Trophoblast cell (in vitro differentiated cells and primary cell): ENCODE measurements at regions not wholly inside any gene's neighbourhood (a gene's known extent, or its start where the extent isn't known, plus 50 kb on each side); places are given as distances from the start of the nearest gene placed in this dataset.
A peak's percentile ranks its signal among the peaks of the same experiment; 100 is the strongest.

Source experiments
- DNase-seq, 2 donors: peaks; one replicate each; pipeline ENCODE4 v3.0.0-alpha.2; 2016
- H2AFZ ChIP-seq: 2 replicates; pipeline ENCODE4 v1.6.1; 2013; ENCODE audit warnings: low read length, moderate library complexity, mild to moderate bottlenecking; ENCODE audit not compliant: insufficient read depth, poor library complexity
- H2AK5ac ChIP-seq: 2 replicates; pipeline ENCODE4 v1.6.1; 2013; ENCODE audit warnings: mild to moderate bottlenecking, low read length
- H2BK120ac ChIP-seq: 2 replicates; pipeline ENCODE4 v1.6.1; 2013; ENCODE audit warnings: low read length, mild to moderate bottlenecking, moderate library complexity; ENCODE audit not compliant: insufficient read depth, poor library complexity
- H2BK12ac ChIP-seq: 2 replicates; pipeline ENCODE4 v1.6.1; 2013; ENCODE audit warnings: mild to moderate bottlenecking, low read length, moderate library complexity
- H2BK5ac ChIP-seq: 2 replicates; pipeline ENCODE4 v1.6.1; 2013; ENCODE audit warnings: low read length, low read depth, moderate library complexity, mild to moderate bottlenecking; ENCODE audit not compliant: poor library complexity
- H3K14ac ChIP-seq: 2 replicates; pipeline ENCODE4 v1.6.1; 2013; ENCODE audit warnings: mild to moderate bottlenecking, low read length
- H3K18ac ChIP-seq: 2 replicates; pipeline ENCODE4 v1.6.1; 2013; ENCODE audit warnings: mild to moderate bottlenecking, low read length
- H3K23ac ChIP-seq: 2 replicates; pipeline ENCODE4 v1.6.1; 2013; ENCODE audit warnings: low read length
- H3K27ac ChIP-seq: 2 replicates; pipeline ENCODE4 v1.5.1; 2013; ENCODE audit warnings: low read depth, mild to moderate bottlenecking, inconsistent platforms, low read length, moderate library complexity
- H3K27me3 ChIP-seq: 2 replicates; pipeline ENCODE4 v1.6.1; 2013; ENCODE audit warnings: inconsistent platforms, mild to moderate bottlenecking, low read length, moderate library complexity; ENCODE audit not compliant: insufficient read depth
- H3K36me3 ChIP-seq, 2 experiments: 1 replicate in 1 of 2; 2 replicates in 1 of 2; pipeline ENCODE4 v1.6.1; 2013; ENCODE audit warnings: low read length in 2 of 2, mild to moderate bottlenecking in 2 of 2, moderate library complexity in 1 of 2; ENCODE audit not compliant: insufficient read depth in 2 of 2, control insufficient read depth in 1 of 2
- H3K4ac ChIP-seq: 2 replicates; pipeline ENCODE4 v1.6.1; 2013; ENCODE audit warnings: low read depth, mild to moderate bottlenecking, low read length, moderate library complexity
- H3K4me1 ChIP-seq, 2 experiments: 1 replicate in 1 of 2; 2 replicates in 1 of 2; pipeline ENCODE4 v1.6.1; 2013; ENCODE audit warnings: low read length in 2 of 2, mild to moderate bottlenecking in 2 of 2, moderate library complexity in 1 of 2; ENCODE audit not compliant: insufficient read depth in 2 of 2, control insufficient read depth in 1 of 2
- H3K4me2 ChIP-seq: 2 replicates; pipeline ENCODE4 v1.6.1; 2013; ENCODE audit warnings: inconsistent platforms, mild to moderate bottlenecking, low read length, moderate library complexity
- H3K4me3 ChIP-seq: 2 replicates; pipeline ENCODE4 v1.5.1; 2013; ENCODE audit warnings: mild to moderate bottlenecking, low read depth, low read length, inconsistent platforms
- H3K79me1 ChIP-seq: one replicate; pipeline ENCODE4 v1.6.1; 2013; ENCODE audit warnings: low read length
- H3K79me2 ChIP-seq: 2 replicates; pipeline ENCODE4 v1.6.1; 2013; ENCODE audit warnings: low read length, mild to moderate bottlenecking; ENCODE audit not compliant: control insufficient read depth, insufficient read depth, poor library complexity
- H3K9ac ChIP-seq: 2 replicates; pipeline ENCODE4 v1.6.1; 2013; ENCODE audit warnings: mild to moderate bottlenecking, low read length
- H3K9me3 ChIP-seq: 2 replicates; pipeline ENCODE4 v1.6.1; 2013; ENCODE audit warnings: low read depth, mild to moderate bottlenecking, control low read depth, inconsistent platforms, low read length; ENCODE audit not compliant: insufficient read depth
- H4K12ac ChIP-seq: 2 replicates; pipeline ENCODE4 v1.6.1; 2013; ENCODE audit warnings: low read depth, mild to moderate bottlenecking, low read length, moderate library complexity
- H4K8ac ChIP-seq: 2 replicates; pipeline ENCODE4 v1.6.1; 2013; ENCODE audit warnings: low read depth, mild to moderate bottlenecking, low read length, moderate library complexity
- H4K91ac ChIP-seq: one replicate; pipeline ENCODE4 v1.6.1; 2013; ENCODE audit warnings: low read depth, mild to moderate bottlenecking, low read length, moderate library complexity
- WGBS: extraction: QIAGEN DNeasy Blood & Tissue Kit; methylation state at CpG from one replicate; pipeline ENCODE4 v1.1.7; 2013; ENCODE audit warnings: missing lambda C conversion rate; ENCODE audit not compliant: insufficient read length, insufficient coverage; ENCODE audit errors: extremely low coverage; 5-methylcytosine and 5-hydroxymethylcytosine counted together

GRCh38 chr9:105908069-105908468, 213.7 kb downstream of the TMEM38B start:
- H3K4ac ChIP-seq: no peak overlapping the region
- no peaks in the 10 kb centered on the region for H3K79me1 ChIP-seq
- H2BK120ac ChIP-seq: no peak overlapping the region
- no peak overlapping the region for H3K14ac ChIP-seq
- DNase-seq: no peak
- H4K91ac ChIP-seq: no peak overlapping the region
- no peak overlapping the region for H2AK5ac ChIP-seq
- H3K23ac ChIP-seq: no peak overlapping the region
- WGBS: no CpG with 5 or more reads among the region's 2 CpGs
- no peak overlapping the region for H2BK5ac ChIP-seq
- no peak overlapping the region for H4K8ac ChIP-seq
- no peak overlapping the region for H3K4me3 ChIP-seq
- no peak overlapping the region for H3K9ac ChIP-seq
- H3K36me3 ChIP-seq: no peaks in the 10 kb centered on the region
- H3K4me1 ChIP-seq: peaks cover 3 to 7% of the 10 kb centered on the region in 2 experiments
- H3K4me2 ChIP-seq: no peak overlapping the region
- H4K12ac ChIP-seq: no peak overlapping the region
- no peak overlapping the region for H2AFZ ChIP-seq
- no peak overlapping the region for H3K27ac ChIP-seq
- H3K18ac ChIP-seq: no peak overlapping the region
- no peaks in the 10 kb centered on the region for H3K79me2 ChIP-seq
- no peak overlapping the region for H2BK12ac ChIP-seq
- no peaks in the 10 kb centered on the region for H3K9me3 ChIP-seq
- H3K27me3 ChIP-seq: no peaks in the 10 kb centered on the region

- no peak overlapping the region for H3K4me3 ChIP-seq
Measured at GRCh38 chr9:105911104-105911911, 217.0 kb downstream of the TMEM38B start.

GRCh38 chr9:105912157-105912862, 218.0 kb downstream of the TMEM38B start:
- no peaks in the 10 kb centered on the region for H3K9me3 ChIP-seq
- no peak overlapping the region for H3K4me2 ChIP-seq
- no peak overlapping the region for H3K4me3 ChIP-seq
- no peak overlapping the region for H2BK5ac ChIP-seq
- H2AK5ac ChIP-seq: no peak overlapping the region
- H3K23ac ChIP-seq: no peak overlapping the region
- no peaks in the 10 kb centered on the region for H3K27me3 ChIP-seq
- H3K4me1 ChIP-seq: peaks cover 3 to 7% of the 10 kb centered on the region in 2 experiments
- no peak overlapping the region for H3K4ac ChIP-seq
- H3K27ac ChIP-seq: peak overlapping the region; percentile 43
- H4K8ac ChIP-seq: no peak overlapping the region
- H3K18ac ChIP-seq: no peak overlapping the region
- no peaks in the 10 kb centered on the region for H3K79me2 ChIP-seq
- H4K91ac ChIP-seq: no peak overlapping the region
- WGBS: no CpG with 5 or more reads among the region's 1 CpG
- no peak overlapping the region for H4K12ac ChIP-seq
- no peaks in the 10 kb centered on the region for H3K79me1 ChIP-seq
- no peak for DNase-seq
- no peak overlapping the region for H2BK12ac ChIP-seq
- H2AFZ ChIP-seq: no peak overlapping the region
- no peak overlapping the region for H2BK120ac ChIP-seq
- H3K36me3 ChIP-seq: no peaks in the 10 kb centered on the region
- no peak overlapping the region for H3K9ac ChIP-seq
- H3K14ac ChIP-seq: no peak overlapping the region

More at GRCh38 chr9:105911104-105911911, 217.0 kb downstream of the TMEM38B start:
- no peak overlapping the region for H3K14ac ChIP-seq
- H3K36me3 ChIP-seq: no peaks in the 10 kb centered on the region
- no peak overlapping the region for H2AK5ac ChIP-seq
- no peak overlapping the region for H3K23ac ChIP-seq
- H3K27me3 ChIP-seq: no peaks in the 10 kb centered on the region
- H4K91ac ChIP-seq: no peak overlapping the region
- H2BK5ac ChIP-seq: no peak overlapping the region
- no peak overlapping the region for H4K8ac ChIP-seq
- no peak overlapping the region for H3K4ac ChIP-seq
- no peak overlapping the region for H4K12ac ChIP-seq
- H3K79me2 ChIP-seq: no peaks in the 10 kb centered on the region
- H3K9me3 ChIP-seq: no peaks in the 10 kb centered on the region
- H3K4me2 ChIP-seq: peak overlapping the region; percentile 47
- peak in 1 of 2 donors; percentile 19 for DNase-seq
- peaks cover 3 to 7% of the 10 kb centered on the region in 2 experiments for H3K4me1 ChIP-seq
- no peak overlapping the region for H3K9ac ChIP-seq
- WGBS: no CpG with 5 or more reads among the region's 5 CpGs
- H2AFZ ChIP-seq: no peak overlapping the region
- no peak overlapping the region for H3K18ac ChIP-seq
- peak overlapping the region; percentile 0 for H2BK120ac ChIP-seq
- peak overlapping the region; percentile 75 for H3K27ac ChIP-seq
- no peaks in the 10 kb centered on the region for H3K79me1 ChIP-seq
- peak overlapping the region; percentile 19 for H2BK12ac ChIP-seq

GRCh38 chr9:105912863-105913516, 218.6 kb downstream of the TMEM38B start:
- Histone ChIP-seq H3K79me2 (no peaks in the 10 kb centered on the region), H2AFZ (no peak overlapping the region), H2AK5ac (no peak overlapping the region), H3K4me2 (no peak overlapping the region), H3K9ac (no peak overlapping the region), H3K4me1 (peaks cover 3 to 7% of the 10 kb centered on the region in 2 experiments), H2BK120ac (no peak overlapping the region), H3K9me3 (no peaks in the 10 kb centered on the region), H2BK5ac (no peak overlapping the region), H4K12ac (no peak overlapping the region), H3K18ac (no peak overlapping the region), H3K27me3 (no peaks in the 10 kb centered on the region), H3K14ac (no peak overlapping the region), H3K4ac (no peak overlapping the region), H2BK12ac (no peak overlapping the region), H3K79me1 (no peaks in the 10 kb centered on the region), H3K4me3 (no peak overlapping the region), H3K23ac (no peak overlapping the region), H3K36me3 (no peaks in the 10 kb centered on the region), H3K27ac (no peak overlapping the region), H4K91ac (no peak overlapping the region), H4K8ac (no peak overlapping the region)
- DNase-seq: no peak
- no CpG with 5 or more reads among the region's 8 CpGs for WGBS
